Effector memory CD8-positive, alpha-beta T cell (primary cell): ENCODE measurements at regions not wholly inside any gene's neighbourhood (a gene's known extent, or its start where the extent isn't known, plus 50 kb on each side); places are given as distances from the start of the nearest gene placed in this dataset.

Source experiments
- ATAC-seq: fragments of 150-1000 bp; cut with Tn5 transposase; replicated peaks from 2 replicates; pipeline ENCODE4 v1.10.0; 2021; ENCODE audit warnings: mild to moderate bottlenecking, moderate library complexity
- DNase-seq, 3 experiments: peaks; one replicate each; pipeline ENCODE4 v3.0.0; 2021
- H3K27ac Mint-ChIP-seq, 2 donors: one replicate each; pipeline ENCODE4 v1.8.0; 2022; ENCODE audit warnings: mild to moderate bottlenecking in 2 of 2, mixed read lengths in 2 of 2, moderate library complexity in 2 of 2
- H3K27me3 Mint-ChIP-seq, 2 donors: one replicate each; pipeline ENCODE4 v1.8.0; 2022; ENCODE audit warnings: mixed read lengths in 2 of 2
- H3K36me3 Mint-ChIP-seq: one replicate; pipeline ENCODE4 v1.8.0; 2022; ENCODE audit warnings: mild to moderate bottlenecking, moderate library complexity, mixed read lengths; ENCODE audit not compliant: insufficient read depth
- H3K4me1 Mint-ChIP-seq, 2 donors: one replicate each; pipeline ENCODE4 v1.8.0; 2022; ENCODE audit warnings: low read depth in 2 of 2, mixed read lengths in 2 of 2
- H3K4me3 Mint-ChIP-seq, 2 donors: one replicate each; pipeline ENCODE4 v1.8.0; 2022; ENCODE audit warnings: mild to moderate bottlenecking in 2 of 2, mixed read lengths in 2 of 2, moderate library complexity in 2 of 2
- H3K9me3 Mint-ChIP-seq, 2 donors: one replicate each; pipeline ENCODE4 v1.8.0; 2022; ENCODE audit warnings: mixed read lengths in 2 of 2

DNA sequence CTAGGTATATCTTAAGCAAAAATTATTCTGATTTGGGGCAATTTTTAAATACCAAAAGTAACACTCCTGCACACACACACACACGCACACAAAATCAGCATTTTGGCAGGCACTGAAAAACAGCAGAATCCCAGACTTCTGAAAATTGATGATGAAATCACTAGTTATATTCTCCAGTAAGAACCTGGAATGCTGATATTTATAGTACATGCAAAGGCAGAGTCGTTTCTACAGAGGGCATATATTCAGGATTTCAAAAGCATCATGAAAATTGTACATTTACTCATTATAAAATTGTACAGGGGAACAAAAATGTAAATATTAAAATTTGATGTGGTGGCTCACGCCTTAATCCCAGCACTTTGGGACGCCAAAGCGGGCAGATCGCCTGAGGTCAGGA is 352.5 kb upstream of the PITX2 start:
- Mint-ChIP-seq H3K4me3 (no peak overlapping the region), H3K36me3 (no peaks in the 10 kb centered on the region), H3K9me3 (peaks cover 8 to 10% of the 10 kb centered on the region in 2 donors), H3K27ac (no peak overlapping the region), H3K4me1 (no peaks in the 10 kb centered on the region), H3K27me3 (no peaks in the 10 kb centered on the region)
- ATAC-seq (no peak), DNase-seq (no peak)

DNA sequence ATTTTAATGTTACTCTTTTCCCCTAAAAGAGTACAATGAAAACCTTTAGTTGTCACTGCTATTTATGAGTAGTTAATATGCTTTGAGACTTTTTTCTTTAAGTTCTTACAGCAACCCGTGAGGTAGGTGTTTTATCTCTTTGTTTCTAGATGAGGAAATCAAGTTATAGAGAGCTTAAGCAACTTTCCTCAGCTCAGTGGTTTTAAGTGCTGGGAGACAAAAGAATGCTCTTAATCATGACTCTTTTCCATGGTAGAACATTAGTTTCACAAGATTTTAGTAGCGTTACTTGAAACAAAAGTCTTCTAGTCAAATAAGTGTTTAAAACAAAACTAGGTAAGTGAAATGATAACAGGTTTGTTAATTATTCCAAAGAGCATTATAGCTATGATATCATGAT is 354.7 kb upstream of the PITX2 start:
- Mint-ChIP-seq H3K36me3 (no peaks in the 10 kb centered on the region), H3K4me3 (no peak overlapping the region), H3K27ac (no peak overlapping the region), H3K4me1 (no peaks in the 10 kb centered on the region), H3K9me3 (peaks cover 8 to 10% of the 10 kb centered on the region in 2 donors), H3K27me3 (no peaks in the 10 kb centered on the region)
- DNase-seq (no peak), ATAC-seq (no peak)

DNA sequence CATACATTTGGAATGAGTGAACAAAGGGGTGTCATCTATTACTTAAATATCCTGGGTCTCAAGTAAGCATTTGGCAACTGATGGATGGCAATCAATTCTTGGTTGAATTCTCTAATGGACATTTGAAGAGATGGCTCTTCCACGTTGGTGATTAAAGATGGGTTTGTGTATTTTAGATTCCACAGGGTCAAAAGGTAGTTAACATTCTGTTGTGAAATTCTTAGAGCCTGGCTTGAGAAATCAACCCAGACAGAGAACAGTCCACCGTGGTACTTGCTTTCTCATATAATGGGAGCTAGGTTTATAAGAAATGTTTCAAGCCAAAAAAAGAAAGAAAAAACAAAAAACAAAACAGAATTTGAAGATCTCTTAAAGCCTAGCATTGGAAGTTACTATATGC is 355.9 kb upstream of the PITX2 start:
- H3K4me3 Mint-ChIP-seq: no peak overlapping the region
- H3K27me3 Mint-ChIP-seq: no peaks in the 10 kb centered on the region
- no peaks in the 10 kb centered on the region for H3K4me1 Mint-ChIP-seq
- no peak for ATAC-seq
- no peak for DNase-seq
- H3K36me3 Mint-ChIP-seq: no peaks in the 10 kb centered on the region
- H3K9me3 Mint-ChIP-seq: peaks cover 8 to 10% of the 10 kb centered on the region in 2 donors
- H3K27ac Mint-ChIP-seq: no peak overlapping the region

DNA sequence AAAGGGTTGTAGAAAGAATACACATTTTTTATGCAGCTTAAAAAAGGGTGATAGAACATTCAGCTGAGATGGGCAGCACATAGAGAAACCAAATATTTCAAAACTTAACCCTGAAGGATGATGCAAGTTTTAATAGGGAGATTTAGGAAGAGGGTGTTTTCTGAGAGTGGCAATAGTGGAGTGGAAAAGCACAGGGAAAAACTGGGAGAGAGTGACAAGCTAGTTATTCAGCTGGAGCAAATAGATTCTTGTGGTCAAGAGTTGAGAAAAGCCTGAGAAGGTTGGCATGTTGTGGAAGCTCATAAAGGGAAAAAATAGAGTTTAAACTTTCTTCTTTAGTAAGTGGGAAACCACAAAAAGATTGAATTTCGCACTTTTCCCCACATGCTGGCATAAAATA is 359.6 kb upstream of the PITX2 start:
- H3K36me3 Mint-ChIP-seq: no peaks in the 10 kb centered on the region
- H3K9me3 Mint-ChIP-seq: peaks cover 8 to 10% of the 10 kb centered on the region in 2 donors
- no peak overlapping the region for H3K27ac Mint-ChIP-seq
- no peaks in the 10 kb centered on the region for H3K27me3 Mint-ChIP-seq
- no peaks in the 10 kb centered on the region for H3K4me1 Mint-ChIP-seq
- DNase-seq: no peak
- no peak overlapping the region for H3K4me3 Mint-ChIP-seq
- no peak for ATAC-seq

DNA sequence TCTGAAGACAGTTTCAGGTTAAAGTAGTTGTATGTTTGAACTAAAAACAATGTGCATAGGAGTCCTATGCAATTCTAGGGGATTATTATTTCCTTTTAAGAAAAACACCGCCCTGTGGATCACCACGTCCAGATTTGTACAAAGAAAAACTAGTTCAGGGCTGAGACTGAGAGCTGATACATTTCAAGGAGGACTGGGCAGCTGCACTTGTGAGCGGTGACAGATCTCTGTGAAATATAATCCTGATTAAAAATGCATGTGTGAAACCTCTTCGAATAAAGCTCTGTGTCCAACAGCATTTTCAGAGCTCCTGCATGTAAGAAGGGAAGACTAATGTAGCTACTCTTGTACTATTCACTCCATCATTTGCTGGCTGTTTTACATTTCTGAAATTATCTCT is 365.8 kb upstream of the PITX2 start:
- Mint-ChIP-seq H3K27me3 (no peaks in the 10 kb centered on the region), H3K36me3 (no peaks in the 10 kb centered on the region), H3K9me3 (peaks cover 0 to 2% of the 10 kb centered on the region in 2 donors), H3K4me1 (no peaks in the 10 kb centered on the region), H3K27ac (no peak overlapping the region), H3K4me3 (no peak overlapping the region)
- ATAC-seq: no peak
- no peak for DNase-seq

DNA sequence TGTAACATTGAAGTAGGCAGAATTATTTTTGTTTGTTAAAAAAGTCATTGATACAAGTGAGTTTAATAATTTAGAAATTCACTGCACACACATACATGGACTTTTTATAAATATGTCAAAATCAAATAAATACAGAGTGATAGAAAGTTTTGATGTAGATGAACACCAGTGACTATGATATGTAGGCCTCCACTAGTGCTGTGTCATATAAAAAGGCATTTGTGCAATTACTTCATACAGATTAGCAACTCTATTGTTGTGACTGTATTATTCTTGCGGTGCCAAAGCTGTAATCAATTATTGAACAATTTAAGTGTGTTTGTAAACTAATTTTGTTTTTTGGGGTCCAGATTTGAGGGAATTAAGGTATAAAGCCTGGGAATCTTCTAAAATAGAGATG is 366.2 kb upstream of the PITX2 start:
- DNase-seq (no peak), ATAC-seq (no peak)
- H3K27me3 Mint-ChIP-seq: no peaks in the 10 kb centered on the region
- no peaks in the 10 kb centered on the region for H3K36me3 Mint-ChIP-seq
- no peak overlapping the region for H3K27ac Mint-ChIP-seq
- no peaks in the 10 kb centered on the region for H3K4me1 Mint-ChIP-seq
- peaks cover 0 to 2% of the 10 kb centered on the region in 2 donors for H3K9me3 Mint-ChIP-seq
- H3K4me3 Mint-ChIP-seq: no peak overlapping the region

DNA sequence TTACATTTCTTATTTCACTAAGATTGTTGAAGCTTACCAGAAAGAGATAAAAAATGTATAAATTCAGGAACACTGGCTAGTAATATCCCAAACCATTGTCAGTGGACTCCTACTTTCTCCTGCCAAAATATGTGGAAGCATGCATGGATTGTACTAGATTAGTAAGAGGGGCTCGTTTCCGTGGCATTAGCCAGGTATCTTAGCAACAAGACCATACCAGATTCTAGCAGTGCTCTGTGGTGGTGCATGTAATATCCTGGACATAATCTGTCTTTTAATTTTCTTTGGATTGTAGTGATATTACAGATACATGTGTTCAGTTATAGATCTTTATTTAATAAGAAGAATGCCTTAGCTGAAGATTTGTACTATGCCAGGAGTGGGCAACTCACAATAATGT is 371.9 kb upstream of the PITX2 start:
- Mint-ChIP-seq H3K4me1 (no peaks in the 10 kb centered on the region), H3K27ac (no peak overlapping the region), H3K9me3 (no peaks in the 10 kb centered on the region), H3K27me3 (no peaks in the 10 kb centered on the region), H3K36me3 (no peaks in the 10 kb centered on the region), H3K4me3 (no peak overlapping the region)
- no peak for DNase-seq
- ATAC-seq: no peak

DNA sequence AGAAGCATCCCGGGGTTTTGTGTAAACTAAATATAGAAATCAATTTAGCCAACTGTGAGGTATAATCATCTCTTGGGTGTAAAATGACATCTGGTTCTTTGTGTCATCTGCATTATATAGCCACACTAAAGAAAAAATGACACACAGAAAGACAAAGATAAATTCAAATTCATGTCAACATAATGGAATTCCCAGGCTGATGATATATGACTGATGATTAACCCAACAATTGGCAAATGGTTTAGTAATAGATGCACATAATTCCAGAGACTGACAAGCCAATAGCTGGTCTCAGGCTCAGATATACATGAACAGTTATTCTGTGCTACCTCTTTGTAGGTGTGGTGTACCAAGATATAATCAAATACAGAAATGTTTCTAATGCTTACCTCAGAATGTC is 375.4 kb upstream of the PITX2 start:
- DNase-seq (no peak), ATAC-seq (no peak)
- no peaks in the 10 kb centered on the region for H3K36me3 Mint-ChIP-seq
- no peaks in the 10 kb centered on the region for H3K4me1 Mint-ChIP-seq
- no peak overlapping the region for H3K27ac Mint-ChIP-seq
- H3K9me3 Mint-ChIP-seq: peaks cover 3 to 6% of the 10 kb centered on the region in 2 donors
- H3K27me3 Mint-ChIP-seq: no peaks in the 10 kb centered on the region
- H3K4me3 Mint-ChIP-seq: no peak overlapping the region

DNA sequence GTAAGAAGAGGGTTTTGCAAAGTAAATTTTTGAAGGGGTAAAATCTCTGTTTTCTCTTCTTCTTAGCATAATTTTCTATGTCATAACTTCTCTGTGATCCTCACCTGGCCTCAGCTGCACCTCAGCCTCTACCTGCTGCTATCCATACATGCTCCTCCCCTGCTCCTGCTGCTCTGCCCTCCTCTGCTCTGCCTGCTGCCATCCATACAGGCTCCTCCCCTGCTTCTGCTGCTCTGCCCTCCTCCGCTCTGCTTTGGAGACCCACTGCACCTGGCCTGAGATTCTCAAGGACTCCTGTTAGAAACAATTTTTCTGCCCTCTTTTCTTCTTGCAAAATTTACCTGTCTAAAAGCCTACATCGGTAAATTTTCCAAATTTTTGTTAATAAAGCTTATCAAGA is 388.6 kb upstream of the PITX2 start:
- H3K9me3 Mint-ChIP-seq: peaks cover 0 to 7% of the 10 kb centered on the region in 2 donors
- H3K4me1 Mint-ChIP-seq: no peaks in the 10 kb centered on the region
- no peaks in the 10 kb centered on the region for H3K27me3 Mint-ChIP-seq
- DNase-seq (no peak), ATAC-seq (no peak)
- no peak overlapping the region for H3K27ac Mint-ChIP-seq
- H3K36me3 Mint-ChIP-seq: no peaks in the 10 kb centered on the region
- no peak overlapping the region for H3K4me3 Mint-ChIP-seq

DNA sequence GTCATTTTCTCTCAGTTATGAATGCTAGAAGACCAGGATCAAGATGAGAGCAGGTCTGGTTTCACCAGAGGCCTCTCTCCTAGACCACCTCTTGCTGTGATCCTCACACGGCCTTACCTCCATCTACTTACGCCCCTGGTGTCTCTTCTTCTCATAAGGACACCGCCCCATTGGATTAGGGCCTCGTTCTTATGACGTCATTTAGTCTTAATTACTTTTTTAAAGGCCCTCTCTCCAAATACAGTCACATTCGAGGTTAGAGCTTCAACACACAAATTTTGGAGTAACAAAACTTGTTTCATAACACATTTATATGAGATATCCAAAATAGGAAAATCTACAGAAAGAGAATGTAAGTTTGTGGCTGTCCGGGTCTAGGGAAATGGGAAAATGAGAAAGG is 391.0 kb upstream of the PITX2 start:
- Mint-ChIP-seq H3K4me1 (no peaks in the 10 kb centered on the region), H3K9me3 (peaks cover 0 to 7% of the 10 kb centered on the region in 2 donors), H3K27me3 (no peaks in the 10 kb centered on the region), H3K36me3 (no peaks in the 10 kb centered on the region), H3K4me3 (no peak overlapping the region), H3K27ac (no peak overlapping the region)
- no peak for DNase-seq
- no peak for ATAC-seq

DNA sequence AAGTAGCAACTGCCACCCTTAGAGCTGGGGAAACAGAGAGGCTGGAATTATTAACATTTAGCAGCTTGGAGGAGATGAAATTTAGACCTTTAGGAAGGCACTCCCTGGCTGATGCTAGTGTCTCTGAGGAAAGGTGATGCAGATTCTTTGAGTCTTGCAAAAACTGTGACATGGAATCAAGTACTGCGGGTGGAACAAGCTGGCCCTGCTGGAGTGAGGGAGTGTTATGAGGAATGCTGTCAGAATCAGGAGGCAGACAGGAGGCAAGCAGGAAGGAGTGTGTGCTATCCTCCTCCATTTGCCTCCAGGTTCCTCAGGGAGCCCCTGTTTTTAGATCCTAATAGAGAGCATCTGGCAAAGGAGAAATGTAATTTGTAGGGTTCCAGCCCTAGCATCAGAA is 391.7 kb upstream of the PITX2 start:
- Mint-ChIP-seq H3K4me1 (no peaks in the 10 kb centered on the region), H3K4me3 (no peak overlapping the region), H3K27me3 (no peaks in the 10 kb centered on the region), H3K9me3 (peaks cover 0 to 9% of the 10 kb centered on the region in 2 donors), H3K27ac (no peak overlapping the region), H3K36me3 (peaks cover 3% of the 10 kb centered on the region)
- ATAC-seq (no peak), DNase-seq (no peak)

DNA sequence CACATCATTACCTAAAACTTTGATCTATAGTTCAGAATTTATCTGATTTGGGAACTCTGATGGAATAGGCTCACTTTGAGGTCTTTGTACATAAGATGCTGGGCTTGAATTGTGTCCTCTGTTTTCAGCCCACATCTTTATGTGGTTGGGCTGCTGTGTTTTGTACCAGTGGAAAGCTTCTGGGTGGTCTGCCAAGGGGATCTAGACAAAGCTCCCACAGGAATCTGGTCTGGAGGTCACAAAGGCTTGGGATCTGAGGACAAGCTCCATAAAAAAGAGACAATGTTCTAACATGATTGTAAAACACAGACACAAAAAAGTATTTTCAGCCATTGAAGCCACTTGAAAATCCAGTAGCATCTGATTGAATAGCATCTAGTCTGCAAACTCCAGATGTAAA is 393.5 kb upstream of the PITX2 start:
- no peaks in the 10 kb centered on the region for H3K27me3 Mint-ChIP-seq
- no peak overlapping the region for H3K27ac Mint-ChIP-seq
- H3K4me3 Mint-ChIP-seq: no peak overlapping the region
- H3K36me3 Mint-ChIP-seq: peaks cover 3% of the 10 kb centered on the region
- no peaks in the 10 kb centered on the region for H3K4me1 Mint-ChIP-seq
- peaks cover 0 to 10% of the 10 kb centered on the region in 2 donors for H3K9me3 Mint-ChIP-seq
- ATAC-seq (no peak), DNase-seq (no peak)

DNA sequence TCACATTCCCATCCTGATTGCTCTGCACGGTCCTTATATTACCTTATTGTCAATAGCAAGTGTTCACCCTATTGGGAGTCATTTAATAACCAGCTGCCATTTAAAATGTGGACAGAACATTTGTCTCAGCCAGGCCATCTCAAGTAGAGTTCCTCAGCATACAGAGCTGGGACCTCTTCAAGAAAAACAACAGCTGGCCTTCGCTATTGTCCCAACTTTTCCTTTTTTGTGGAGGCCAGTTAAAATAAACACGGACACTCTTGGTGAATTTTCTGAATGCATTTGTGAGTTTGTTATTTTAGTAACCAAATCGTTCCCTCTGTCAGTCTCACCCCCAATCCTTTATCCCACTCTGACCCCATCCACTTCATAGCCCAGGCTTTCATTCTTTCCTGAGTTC is 395.3 kb upstream of the PITX2 start:
- Mint-ChIP-seq H3K27ac (no peak overlapping the region), H3K27me3 (no peaks in the 10 kb centered on the region), H3K4me1 (no peaks in the 10 kb centered on the region), H3K9me3 (peaks cover 0 to 11% of the 10 kb centered on the region in 2 donors), H3K36me3 (peaks cover 3% of the 10 kb centered on the region), H3K4me3 (no peak overlapping the region)
- DNase-seq: no peak
- no peak for ATAC-seq

DNA sequence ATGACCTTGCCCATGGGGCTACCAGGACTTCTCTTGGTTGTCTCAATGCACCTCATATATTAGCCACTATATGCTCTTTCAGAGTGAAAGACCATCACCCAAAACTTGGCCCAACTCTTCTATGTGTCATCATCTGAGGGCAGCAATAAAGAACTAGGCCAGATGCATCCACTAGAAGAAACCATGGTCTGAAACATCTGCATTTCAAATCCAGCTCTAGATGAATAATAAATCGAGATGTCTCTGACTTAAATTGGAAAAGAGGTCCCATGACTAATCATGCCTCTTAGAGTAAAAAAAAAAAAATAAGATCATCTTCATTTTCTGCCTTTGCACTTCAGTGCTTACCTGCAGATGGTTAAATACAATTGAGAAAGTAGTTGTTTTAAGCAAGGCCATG is 397.6 kb upstream of the PITX2 start:
- no peak for DNase-seq

DNA sequence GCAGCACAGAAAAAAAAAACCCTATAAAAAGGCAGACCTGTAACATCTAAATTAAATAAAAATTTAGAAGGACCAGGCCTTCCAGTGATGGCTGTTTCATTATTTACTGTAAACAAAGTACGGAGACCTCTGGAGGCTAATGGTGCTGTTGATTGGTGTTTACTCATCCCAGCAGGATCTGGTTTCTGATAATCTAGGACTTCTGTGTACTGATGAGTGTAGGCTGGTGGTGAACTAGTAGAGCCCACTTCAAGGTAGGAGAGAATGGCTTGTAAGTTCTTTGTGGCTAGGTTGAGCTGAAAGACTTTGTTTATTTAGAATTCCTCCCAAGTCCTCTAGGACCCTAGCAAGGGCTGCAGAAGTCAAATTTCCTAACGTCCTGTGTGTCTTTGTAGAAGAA is 398.1 kb upstream of the PITX2 start:
- ATAC-seq (no peak), DNase-seq (no peak)
- no peak overlapping the region for H3K4me3 Mint-ChIP-seq
- H3K9me3 Mint-ChIP-seq: peaks cover 0 to 9% of the 10 kb centered on the region in 2 donors
- no peaks in the 10 kb centered on the region for H3K27me3 Mint-ChIP-seq
- no peak overlapping the region for H3K27ac Mint-ChIP-seq
- H3K36me3 Mint-ChIP-seq: peaks cover 3% of the 10 kb centered on the region
- no peaks in the 10 kb centered on the region for H3K4me1 Mint-ChIP-seq

More for the DNA sequence above, 397.6 kb upstream of the PITX2 start:
- Mint-ChIP-seq H3K4me1 (no peaks in the 10 kb centered on the region), H3K27me3 (no peaks in the 10 kb centered on the region), H3K4me3 (no peak overlapping the region), H3K36me3 (peaks cover 3% of the 10 kb centered on the region), H3K9me3 (peaks cover 0 to 11% of the 10 kb centered on the region in 2 donors), H3K27ac (no peak overlapping the region)
- ATAC-seq: no peak
